MCF 10A (cell line): ENCODE measurements at regions not wholly inside any gene's neighbourhood (a gene's known extent, or its start where the extent isn't known, plus 50 kb on each side); places are given as distances from the start of the nearest gene placed in this dataset.

Experiments used
- BruUV-seq: library from RNA; stranded (reverse); fragments of 400-500 nt; replicated peaks from 2 replicates; lab custom pipeline; 2021; lab: Mats Ljungman, UMichigan
- CTCF ChIA-PET: fragments of 300-600 bp; sonication (Branson Sonifier 250); formaldehyde crosslinking; extraction: SDS; loops from one replicate; lab custom pipeline; 2021; ENCODE audit warnings: antibody characterized with exemption, inconsistent platforms; lab: Yijun Ruan, JAX
- POLR2A ChIA-PET: fragments of 300-600, 350-650 bp; sonication (Branson Sonifier 250); formaldehyde crosslinking; extraction: SDS; loops from one replicate; lab custom pipeline; 2020; ENCODE audit warnings: antibody characterized with exemption, inconsistent platforms; lab: Yijun Ruan, JAX
- DNase-seq: peaks from one replicate; pipeline ENCODE4 v3.0.0-alpha.2; 2018; ENCODE audit not compliant: unreplicated experiment
- H3K27ac Mint-ChIP-seq: one replicate; pipeline ENCODE4 v1.8.0; 2022; ENCODE audit warnings: mild to moderate bottlenecking, low read depth, mixed read lengths; ENCODE audit not compliant: unreplicated experiment
- H3K27me3 Mint-ChIP-seq: one replicate; pipeline ENCODE4 v1.8.0; 2022; ENCODE audit warnings: mixed read lengths; ENCODE audit not compliant: insufficient read depth, unreplicated experiment
- H3K36me3 Mint-ChIP-seq: one replicate; pipeline ENCODE4 v1.8.0; 2022; ENCODE audit warnings: mild to moderate bottlenecking, moderate library complexity, mixed read lengths; ENCODE audit not compliant: insufficient read depth, unreplicated experiment
- H3K4me1 Mint-ChIP-seq: one replicate; pipeline ENCODE4 v1.8.0; 2022; ENCODE audit warnings: mixed read lengths; ENCODE audit not compliant: insufficient read depth, unreplicated experiment
- H3K4me3 Mint-ChIP-seq: one replicate; pipeline ENCODE4 v1.8.0; 2022; ENCODE audit warnings: mild to moderate bottlenecking, moderate library complexity, mixed read lengths; ENCODE audit not compliant: unreplicated experiment
- H3K9me3 Mint-ChIP-seq: one replicate; pipeline ENCODE4 v1.8.0; 2022; ENCODE audit warnings: mixed read lengths; ENCODE audit not compliant: unreplicated experiment
- intact Hi-C: fragments of 100-400 bp; cut with micrococcal nuclease; formaldehyde crosslinking; loops from 2 replicates; pipeline ENCODE4 v1.14.1; 2022
- TF ChIP-seq, protein P1 (sequence below): fragments of 200-600 bp; IDR thresholded peaks from one replicate; pipeline ENCODE4 v1.8.0; 2022; ENCODE audit warnings: antibody characterized with exemption, mild to moderate bottlenecking; ENCODE audit not compliant: unreplicated experiment

DNA sequence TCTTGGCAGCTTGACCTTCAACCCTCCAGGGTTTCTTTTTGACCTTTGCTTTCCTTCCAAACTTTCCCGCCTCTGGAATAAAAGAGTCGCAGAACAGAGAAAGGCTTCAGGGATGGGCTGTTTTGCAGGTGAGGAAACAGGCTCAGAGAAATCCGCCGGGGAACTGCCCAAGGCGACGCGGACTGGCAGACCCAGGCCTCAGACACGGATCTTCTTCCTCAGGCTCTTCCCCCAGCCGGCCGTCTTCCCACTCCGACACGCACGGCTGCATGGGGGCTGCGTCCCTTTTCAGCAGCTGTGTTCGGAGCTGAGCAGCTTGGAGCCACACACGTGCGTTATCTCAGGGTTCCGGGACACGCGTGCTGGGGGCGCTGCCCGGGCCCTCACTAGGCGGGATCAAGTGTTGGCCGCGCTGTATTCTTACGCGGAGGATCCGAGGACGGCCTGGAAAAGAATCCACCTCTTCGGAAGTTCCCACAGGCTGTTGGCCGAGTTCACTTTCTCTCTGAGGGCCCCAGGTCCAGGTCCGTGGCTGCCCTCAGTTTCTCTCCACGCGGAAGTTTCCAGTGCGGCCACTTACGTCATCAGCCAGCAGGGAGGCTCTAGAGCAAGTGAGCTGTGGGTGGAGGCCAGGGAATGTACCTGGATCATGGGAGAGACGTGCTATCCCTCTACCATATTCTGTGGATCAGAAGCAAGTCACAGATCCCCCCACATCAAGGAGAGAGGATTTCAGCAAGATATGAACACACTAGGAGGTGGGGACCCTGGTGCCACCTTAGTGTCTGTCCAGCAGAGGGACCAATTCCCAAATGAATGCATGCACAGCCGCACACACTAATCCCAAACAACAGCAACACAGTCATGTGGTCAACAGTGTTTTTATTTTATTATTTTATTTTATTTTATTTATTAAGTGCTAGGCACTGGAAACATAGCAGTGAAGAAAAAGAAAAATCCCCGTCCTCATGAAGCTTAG is 100.4 kb downstream of the ING1 start:
- CTCF ChIA-PET, result no interaction called here
- H3K36me3 Mint-ChIP-seq, result no peaks in the 10 kb centered on the region
- peaks cover 23% of the 10 kb centered on the region for H3K27me3 Mint-ChIP-seq
- TF ChIP-seq, protein P1, sequence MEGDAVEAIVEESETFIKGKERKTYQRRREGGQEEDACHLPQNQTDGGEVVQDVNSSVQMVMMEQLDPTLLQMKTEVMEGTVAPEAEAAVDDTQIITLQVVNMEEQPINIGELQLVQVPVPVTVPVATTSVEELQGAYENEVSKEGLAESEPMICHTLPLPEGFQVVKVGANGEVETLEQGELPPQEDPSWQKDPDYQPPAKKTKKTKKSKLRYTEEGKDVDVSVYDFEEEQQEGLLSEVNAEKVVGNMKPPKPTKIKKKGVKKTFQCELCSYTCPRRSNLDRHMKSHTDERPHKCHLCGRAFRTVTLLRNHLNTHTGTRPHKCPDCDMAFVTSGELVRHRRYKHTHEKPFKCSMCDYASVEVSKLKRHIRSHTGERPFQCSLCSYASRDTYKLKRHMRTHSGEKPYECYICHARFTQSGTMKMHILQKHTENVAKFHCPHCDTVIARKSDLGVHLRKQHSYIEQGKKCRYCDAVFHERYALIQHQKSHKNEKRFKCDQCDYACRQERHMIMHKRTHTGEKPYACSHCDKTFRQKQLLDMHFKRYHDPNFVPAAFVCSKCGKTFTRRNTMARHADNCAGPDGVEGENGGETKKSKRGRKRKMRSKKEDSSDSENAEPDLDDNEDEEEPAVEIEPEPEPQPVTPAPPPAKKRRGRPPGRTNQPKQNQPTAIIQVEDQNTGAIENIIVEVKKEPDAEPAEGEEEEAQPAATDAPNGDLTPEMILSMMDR, result no peak
- no peak overlapping the region for H3K4me3 Mint-ChIP-seq
- DNase-seq, result no peak
- H3K27ac Mint-ChIP-seq, result no peak overlapping the region
- POLR2A ChIA-PET, result interaction anchor here (1.5 kb wide), 1 partner anchor 103 kb away, joined by 6 read pairs; no protein-coding TSS in a partner anchor
- BruUV-seq, result no TSS peak
- intact Hi-C loops, result no loop called here
- peaks cover 5% of the 10 kb centered on the region for H3K4me1 Mint-ChIP-seq
- no peaks in the 10 kb centered on the region for H3K9me3 Mint-ChIP-seq

DNA sequence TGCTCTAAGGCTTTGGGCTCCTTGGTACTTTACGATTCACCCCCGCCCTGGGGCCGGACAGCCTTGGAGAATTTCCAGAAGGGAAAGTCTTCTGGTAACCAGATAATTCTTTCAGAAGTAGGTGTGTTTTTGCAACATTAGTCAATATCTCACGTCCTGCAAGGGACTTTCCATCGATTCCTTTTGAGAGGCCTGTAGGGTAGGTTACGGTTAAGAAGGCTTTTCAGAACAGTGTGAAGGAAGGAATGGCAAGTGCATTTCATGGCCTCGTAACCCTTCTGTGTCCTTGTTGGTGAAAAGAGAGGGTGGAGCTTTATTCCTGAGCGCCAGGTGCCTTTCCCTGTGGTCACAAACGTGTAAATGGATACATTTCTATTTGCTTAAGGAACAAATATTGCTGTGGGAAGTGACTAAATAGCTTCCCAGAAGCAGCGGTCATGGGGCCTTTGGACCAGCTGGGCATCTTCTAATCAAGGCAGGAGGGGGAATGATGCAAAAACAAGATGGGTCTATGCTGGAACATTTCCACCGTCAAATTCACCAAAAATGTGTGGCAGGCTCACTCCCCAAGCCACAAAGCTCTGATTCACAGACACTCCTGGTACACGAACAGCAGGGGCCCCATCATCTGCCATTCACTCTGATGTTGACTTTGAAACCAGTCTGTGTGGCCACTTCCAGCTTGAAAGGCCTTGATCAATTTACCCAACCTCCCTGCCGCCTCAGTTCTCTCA is 99.2 kb downstream of the ANKRD10 start:
- peaks cover 5% of the 10 kb centered on the region for H3K4me1 Mint-ChIP-seq
- no peak for DNase-seq
- intact Hi-C loops, result no loop called here
- H3K9me3 Mint-ChIP-seq, result no peaks in the 10 kb centered on the region
- H3K27me3 Mint-ChIP-seq, result peaks cover 6% of the 10 kb centered on the region
- CTCF ChIA-PET, result interaction anchor here (0.7 to 1.5 kb wide), 5 partner anchors 9 to 1601 kb away, joined by 3 to 5 read pairs (median 5); no protein-coding TSS in a partner anchor
- POLR2A ChIA-PET, result interaction anchor here (0.7 to 1.5 kb wide), 4 partner anchors 61 to 104 kb away, joined by 3 to 6 read pairs (median 3); partner anchors contain the start of gene ANKRD10
- TF ChIP-seq, protein P1, result no peak
- H3K27ac Mint-ChIP-seq, result no peak overlapping the region
- H3K36me3 Mint-ChIP-seq, result no peaks in the 10 kb centered on the region
- no peak overlapping the region for H3K4me3 Mint-ChIP-seq
- BruUV-seq, result no TSS peak

GRCh38 chr13:110816500-110816899 is 98.4 kb downstream of the ANKRD10 start:
- no peaks in the 10 kb centered on the region for H3K27me3 Mint-ChIP-seq
- POLR2A ChIA-PET, result interaction anchor here (0.7 to 1.2 kb wide), 2 partner anchors 61 to 102 kb away, joined by 3 read pairs; no protein-coding TSS in a partner anchor

More at GRCh38 chr13:110816500-110816899, 98.4 kb downstream of the ANKRD10 start:
- Mint-ChIP-seq H3K9me3 (no peaks in the 10 kb centered on the region), H3K27ac (no peak overlapping the region), H3K36me3 (no peaks in the 10 kb centered on the region), H3K4me3 (no peak overlapping the region), H3K4me1 (peaks cover 5% of the 10 kb centered on the region)
- CTCF ChIA-PET, result interaction anchor here (0.6 to 1.5 kb wide), 2 partner anchors 113 to 155 kb away, joined by 3 to 5 read pairs; no protein-coding TSS in a partner anchor
- no TSS peak for BruUV-seq
- TF ChIP-seq, protein P1, result no peak
- no peak for DNase-seq
- intact Hi-C loops, result no loop called here
